Nephron (organoid): ENCODE measurements at regions not wholly inside any gene's neighbourhood (a gene's known extent, or its start where the extent isn't known, plus 50 kb on each side); places are given as distances from the start of the nearest gene placed in this dataset.

Experiments used
- H3K27ac Mint-ChIP-seq, 3 experiments: 2 replicates each; pipeline ENCODE4 v1.8.0; 2020; ENCODE audit warnings: mixed read lengths in 3 of 3, mild to moderate bottlenecking in 2 of 3, moderate library complexity in 1 of 3
- H3K27me3 Mint-ChIP-seq: 2 replicates; pipeline ENCODE4 v1.8.0; 2021; ENCODE audit warnings: low read depth, mild to moderate bottlenecking, moderate library complexity, mixed read lengths
- H3K36me3 Mint-ChIP-seq: 2 replicates; pipeline ENCODE4 v1.8.0; 2020; ENCODE audit warnings: low read depth, mixed read lengths
- H3K4me1 Mint-ChIP-seq: 2 replicates; pipeline ENCODE4 v1.8.0; 2020; ENCODE audit warnings: mixed read lengths
- H3K4me3 Mint-ChIP-seq, 3 experiments: 2 replicates each; pipeline ENCODE4 v1.8.0; 2020; ENCODE audit warnings: mild to moderate bottlenecking in 3 of 3, mixed read lengths in 3 of 3, moderate library complexity in 2 of 3
- H3K9me3 Mint-ChIP-seq: 2 replicates; pipeline ENCODE4 v1.8.0; 2020; ENCODE audit warnings: mixed read lengths
- CTCF ChIP-seq, 3 experiments: fragments of 200-600 bp; sonication (generic); IDR thresholded peaks; one replicate each; pipeline ENCODE4 v1.5.0; 2021; ENCODE audit warnings: antibody characterized with exemption in 3 of 3; ENCODE audit not compliant: unreplicated experiment in 3 of 3

GRCh38 chr4:117825600-117825999 is 208.7 kb upstream of the NDST3 start:
- Mint-ChIP-seq H3K9me3 (no peaks in the 10 kb centered on the region), H3K4me3 (no peak overlapping the region), H3K36me3 (no peaks in the 10 kb centered on the region), H3K27me3 (no peaks in the 10 kb centered on the region), H3K4me1 (no peaks in the 10 kb centered on the region), H3K27ac (peak overlapping the region in 1 of 3 experiments; percentile 15)
- no peak for TF ChIP-seq CTCF (IDR thresholded peaks at IDR 0.05; ENCODE audit: unreplicated experiment in 3 of 3)

DNA sequence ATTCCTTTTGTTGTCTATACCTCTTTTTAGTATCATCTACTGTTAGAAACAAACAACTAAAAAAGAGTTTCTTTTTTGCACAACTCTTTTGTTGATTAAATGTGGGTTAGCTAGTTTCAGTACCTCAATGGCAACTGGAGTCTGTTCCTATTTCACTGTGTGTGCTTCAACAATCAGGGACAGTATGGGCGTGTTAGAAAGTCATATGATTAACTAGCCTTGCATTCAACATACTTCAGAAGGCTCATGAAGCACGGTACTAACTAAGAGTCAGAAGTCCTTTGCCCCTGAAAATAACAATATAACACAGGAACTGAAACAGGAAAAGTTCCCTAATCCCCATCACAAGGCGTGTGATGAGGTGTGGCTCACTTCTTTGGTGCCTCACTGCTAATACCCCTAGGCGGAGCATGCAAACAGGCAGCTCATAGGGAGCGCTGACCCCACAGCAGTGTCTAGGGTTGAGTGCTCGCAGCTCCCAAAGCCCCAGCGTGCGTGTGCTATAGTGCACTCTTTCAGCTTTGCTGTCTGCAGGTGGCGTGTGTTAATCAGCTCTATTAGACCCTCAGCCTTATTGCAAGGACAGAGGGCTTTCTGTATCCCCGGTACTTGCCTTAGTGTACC is 203.1 kb upstream of the NDST3 start:
- Mint-ChIP-seq H3K36me3 (no peaks in the 10 kb centered on the region), H3K4me1 (no peaks in the 10 kb centered on the region), H3K27ac (no peak overlapping the region), H3K9me3 (no peaks in the 10 kb centered on the region), H3K27me3 (peaks cover 3% of the 10 kb centered on the region), H3K4me3 (no peak overlapping the region)
- TF ChIP-seq CTCF (IDR thresholded peaks at IDR 0.05; ENCODE audit: unreplicated experiment in 3 of 3), result no peak

DNA sequence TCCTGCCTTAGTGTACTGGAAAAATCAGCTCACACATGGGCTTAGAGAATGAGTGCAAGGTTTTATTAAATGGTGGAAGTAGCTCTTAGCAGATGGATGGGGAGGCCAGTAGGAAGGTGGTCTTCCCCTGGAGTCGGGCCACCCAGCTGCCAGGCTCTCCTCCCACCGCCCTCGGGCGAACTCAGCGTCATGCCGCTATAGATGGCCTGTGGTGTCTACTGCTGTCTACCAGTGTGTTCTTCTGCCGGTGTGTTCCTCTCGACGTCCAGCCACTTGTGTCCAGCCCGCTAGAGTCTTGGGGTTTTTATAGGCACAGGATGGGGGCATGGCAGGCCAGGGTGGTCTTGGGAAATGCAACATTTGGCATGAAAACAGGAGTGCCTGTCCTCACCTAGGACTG is 198.7 kb upstream of the NDST3 start:
- no peaks in the 10 kb centered on the region for H3K4me1 Mint-ChIP-seq
- no peak overlapping the region for H3K4me3 Mint-ChIP-seq
- peaks cover 2% of the 10 kb centered on the region for H3K9me3 Mint-ChIP-seq
- no peak for TF ChIP-seq CTCF (IDR thresholded peaks at IDR 0.05; ENCODE audit: unreplicated experiment in 3 of 3)
- H3K27me3 Mint-ChIP-seq, result peaks cover 3% of the 10 kb centered on the region
- H3K36me3 Mint-ChIP-seq, result no peaks in the 10 kb centered on the region
- no peak overlapping the region for H3K27ac Mint-ChIP-seq

- no peak for TF ChIP-seq CTCF (IDR thresholded peaks at IDR 0.05; ENCODE audit: unreplicated experiment in 3 of 3)
- Mint-ChIP-seq H3K36me3 (no peaks in the 10 kb centered on the region), H3K4me1 (peaks cover 6% of the 10 kb centered on the region), H3K4me3 (no peak overlapping the region), H3K27ac (no peak overlapping the region), H3K9me3 (peaks cover 4% of the 10 kb centered on the region), H3K27me3 (no peaks in the 10 kb centered on the region)
These were observed 189.7 kb upstream of the NDST3 start for GRCh38 chr4:117844594-117844993.

- Mint-ChIP-seq H3K36me3 (peaks cover 2% of the 10 kb centered on the region), H3K4me1 (peaks cover 6% of the 10 kb centered on the region), H3K27me3 (no peaks in the 10 kb centered on the region), H3K4me3 (no peak overlapping the region), H3K9me3 (peaks cover 10% of the 10 kb centered on the region), H3K27ac (no peak overlapping the region)
- no peak for TF ChIP-seq CTCF (IDR thresholded peaks at IDR 0.05; ENCODE audit: unreplicated experiment in 3 of 3)
These were observed 189.0 kb upstream of the NDST3 start for GRCh38 chr4:117845270-117845669.

DNA sequence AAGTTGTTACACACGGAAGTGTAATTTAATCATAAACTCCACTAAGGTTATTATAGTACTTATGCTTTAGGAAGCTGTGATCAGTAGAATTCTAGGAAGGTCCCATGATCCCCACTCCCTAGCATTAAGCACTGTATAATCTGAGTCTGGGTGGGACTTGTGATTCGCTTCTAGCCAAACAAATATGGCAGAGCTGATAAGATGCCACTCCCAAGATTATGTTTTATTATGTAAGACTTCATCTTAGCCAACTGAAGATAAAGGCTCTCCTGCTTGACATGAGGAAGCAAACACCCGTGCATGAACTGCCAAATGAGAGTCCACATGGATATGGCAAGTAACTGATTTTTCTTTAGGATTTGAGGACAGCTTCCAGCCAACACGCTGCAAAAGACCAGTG is 186.4 kb upstream of the NDST3 start:
- Mint-ChIP-seq H3K27ac (no peak overlapping the region), H3K27me3 (no peaks in the 10 kb centered on the region), H3K9me3 (peaks cover 19% of the 10 kb centered on the region), H3K36me3 (peaks cover 6% of the 10 kb centered on the region), H3K4me1 (peaks cover 6% of the 10 kb centered on the region), H3K4me3 (no peak overlapping the region)
- no peak for TF ChIP-seq CTCF (IDR thresholded peaks at IDR 0.05; ENCODE audit: unreplicated experiment in 3 of 3)
